ENCODE measurements at regions not wholly inside any gene's neighbourhood (a gene's known extent, or its start where the extent isn't known, plus 50 kb on each side); places are given as distances from the start of the nearest gene placed in this dataset.

DNA sequence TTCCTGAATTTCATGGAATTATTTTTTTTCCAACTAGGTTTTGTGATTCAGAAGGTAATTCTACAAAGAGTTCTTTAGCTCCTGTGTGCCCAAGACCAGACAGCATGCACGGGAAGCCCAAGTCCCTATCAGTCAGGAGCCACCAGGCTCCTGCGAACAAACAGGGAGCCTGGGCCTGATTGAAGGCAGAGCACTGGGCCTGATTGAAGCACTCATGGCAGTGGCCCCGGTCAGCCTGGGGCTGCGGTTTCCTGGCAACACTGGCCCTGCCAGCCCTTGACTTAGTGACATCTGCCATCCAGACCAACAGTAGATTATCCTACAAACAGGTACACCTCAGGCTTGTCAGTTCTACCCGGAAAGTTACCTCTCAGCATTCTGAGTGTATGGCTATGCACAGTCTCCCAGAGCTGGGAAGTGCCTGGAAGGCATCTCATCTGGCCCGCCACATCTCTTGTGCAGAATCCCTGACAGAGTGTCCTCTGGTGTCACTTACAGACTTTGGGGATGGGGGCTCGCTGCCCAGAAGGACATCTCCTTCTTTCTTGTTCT, 133.8 kb downstream of the VEGFA start:
- TF ChIP-seq POLR2A (IDR thresholded peaks at IDR 0.05) (no peak), EP300 (IDR thresholded peaks at IDR 0.05) (no peak), POLR2AphosphoS5 (IDR thresholded peaks at IDR 0.05) (no peak)
- TF ChIP-seq, protein P1, sequence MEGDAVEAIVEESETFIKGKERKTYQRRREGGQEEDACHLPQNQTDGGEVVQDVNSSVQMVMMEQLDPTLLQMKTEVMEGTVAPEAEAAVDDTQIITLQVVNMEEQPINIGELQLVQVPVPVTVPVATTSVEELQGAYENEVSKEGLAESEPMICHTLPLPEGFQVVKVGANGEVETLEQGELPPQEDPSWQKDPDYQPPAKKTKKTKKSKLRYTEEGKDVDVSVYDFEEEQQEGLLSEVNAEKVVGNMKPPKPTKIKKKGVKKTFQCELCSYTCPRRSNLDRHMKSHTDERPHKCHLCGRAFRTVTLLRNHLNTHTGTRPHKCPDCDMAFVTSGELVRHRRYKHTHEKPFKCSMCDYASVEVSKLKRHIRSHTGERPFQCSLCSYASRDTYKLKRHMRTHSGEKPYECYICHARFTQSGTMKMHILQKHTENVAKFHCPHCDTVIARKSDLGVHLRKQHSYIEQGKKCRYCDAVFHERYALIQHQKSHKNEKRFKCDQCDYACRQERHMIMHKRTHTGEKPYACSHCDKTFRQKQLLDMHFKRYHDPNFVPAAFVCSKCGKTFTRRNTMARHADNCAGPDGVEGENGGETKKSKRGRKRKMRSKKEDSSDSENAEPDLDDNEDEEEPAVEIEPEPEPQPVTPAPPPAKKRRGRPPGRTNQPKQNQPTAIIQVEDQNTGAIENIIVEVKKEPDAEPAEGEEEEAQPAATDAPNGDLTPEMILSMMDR (IDR thresholded peaks at IDR 0.05), result no peak
